Right lobe of liver (tissue), 4 donors: ENCODE measurements at regions not wholly inside any gene's neighbourhood (a gene's known extent, or its start where the extent isn't known, plus 50 kb on each side); places are given as distances from the start of the nearest gene placed in this dataset.

Source experiments
- CTCF ChIP-seq, 4 donors: fragments of 200-600 bp in 3 of 4; fragments of 450-650 bp in 1 of 4; IDR thresholded peaks; one replicate each; pipeline versions ENCODE4 v1.5.1 to v1.8.0; 2016 to 2022; ENCODE audit warnings: antibody characterized with exemption in 4 of 4, mild to moderate bottlenecking in 2 of 4
- POLR2A ChIP-seq: fragments of 450-650 bp; IDR thresholded peaks from one replicate; pipeline ENCODE4 v1.6.1; 2017; ENCODE audit warnings: antibody characterized with exemption, mild to moderate bottlenecking
- donor health status: DM: no; HTN: no; CAD: no.
- donor health status: DM: no; HTN: no; CAD: no.
- donor health status: DM: no; HTN: yes; CAD: no.

GRCh38 chr2:7906431-7906830, 775.4 kb upstream of the ID2 start:
- TF ChIP-seq CTCF (IDR thresholded peaks at IDR 0.05) = no peak
- TF ChIP-seq POLR2A = no peak
